ELF-1 (cell line): ENCODE measurements at regions not wholly inside any gene's neighbourhood (a gene's known extent, or its start where the extent isn't known, plus 50 kb on each side); places are given as distances from the start of the nearest gene placed in this dataset.

Experiments
- DNase-seq: peaks from one replicate; pipeline ENCODE4 v3.0.0-alpha.2; 2016; ENCODE audit warnings: low read depth, low spot score

GRCh38 chr1:229817936-229818335, 191.9 kb downstream of the URB2 start:
- no peak for DNase-seq

- DNase-seq, result no peak
Measured at GRCh38 chr1:229819091-229819490, 193.0 kb downstream of the URB2 start.

GRCh38 chr1:229822026-229822425, 196.0 kb downstream of the URB2 start:
- DNase-seq, result no peak

- DNase-seq, result no peak
Measured at GRCh38 chr1:229825042-229825441, 199.0 kb downstream of the URB2 start.

DNA sequence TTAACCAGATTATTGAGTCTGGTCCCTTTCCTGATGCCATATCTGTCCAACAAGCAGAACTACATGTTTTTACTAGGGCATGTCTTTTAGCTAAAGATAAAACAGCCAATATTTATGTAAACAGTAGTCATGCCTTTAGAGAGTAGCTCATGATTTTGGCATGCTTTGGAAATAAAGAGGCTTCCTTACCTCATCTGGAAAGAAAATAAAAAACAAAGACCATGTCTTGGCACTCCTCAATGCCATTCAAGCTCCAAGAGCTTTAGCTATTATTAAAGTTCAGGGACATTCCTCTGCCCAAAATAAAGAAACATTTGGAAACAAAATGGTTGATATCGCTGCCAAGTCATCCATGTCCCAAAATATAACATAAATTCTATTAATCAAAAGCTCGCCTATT, 202.4 kb downstream of the URB2 start:
- no peak for DNase-seq

GRCh38 chr1:229832695-229833094, 206.6 kb downstream of the URB2 start:
- DNase-seq, result no peak

DNA sequence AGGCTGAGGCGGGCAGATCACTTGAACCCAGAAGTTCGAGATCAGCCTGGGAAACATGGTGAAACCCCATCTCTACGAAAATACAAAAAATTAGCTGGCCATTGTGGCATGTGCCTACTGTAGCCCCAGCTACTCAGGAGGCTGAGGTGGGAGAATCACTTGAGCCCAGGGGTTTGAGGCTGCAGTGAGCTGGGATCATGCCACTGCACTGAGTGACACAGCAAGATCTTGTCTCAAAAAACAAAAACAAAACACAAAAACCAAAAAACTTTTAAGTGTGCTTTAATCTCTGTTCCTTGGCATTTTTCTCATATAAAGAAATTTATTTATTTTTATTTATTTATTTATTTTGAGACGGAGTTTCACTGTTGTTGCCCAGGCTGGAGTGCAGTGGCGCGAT, 208.2 kb downstream of the URB2 start:
- no peak for DNase-seq

GRCh38 chr1:229835226-229835625, 209.2 kb downstream of the URB2 start:
- no peak for DNase-seq

DNA sequence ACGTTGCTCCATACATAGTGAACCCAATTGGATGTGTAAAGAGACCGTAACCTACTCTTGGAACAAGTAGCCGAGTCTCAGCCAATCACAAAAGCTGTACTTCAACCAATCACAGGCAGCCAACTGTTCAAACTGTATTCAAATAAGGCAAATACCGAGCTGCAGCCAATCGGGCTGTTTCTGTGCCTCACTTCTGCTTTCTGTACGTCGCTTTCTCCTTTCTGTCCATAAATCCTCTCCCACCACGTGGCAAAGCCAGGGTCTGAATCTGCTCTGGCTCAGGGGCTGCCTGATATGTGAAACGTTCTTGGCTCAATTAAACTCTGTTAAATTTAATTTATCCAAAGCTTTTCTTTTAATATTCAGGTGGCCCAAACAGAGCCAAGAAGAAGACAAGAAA, 210.3 kb downstream of the URB2 start:
- DNase-seq, result no peak

DNA sequence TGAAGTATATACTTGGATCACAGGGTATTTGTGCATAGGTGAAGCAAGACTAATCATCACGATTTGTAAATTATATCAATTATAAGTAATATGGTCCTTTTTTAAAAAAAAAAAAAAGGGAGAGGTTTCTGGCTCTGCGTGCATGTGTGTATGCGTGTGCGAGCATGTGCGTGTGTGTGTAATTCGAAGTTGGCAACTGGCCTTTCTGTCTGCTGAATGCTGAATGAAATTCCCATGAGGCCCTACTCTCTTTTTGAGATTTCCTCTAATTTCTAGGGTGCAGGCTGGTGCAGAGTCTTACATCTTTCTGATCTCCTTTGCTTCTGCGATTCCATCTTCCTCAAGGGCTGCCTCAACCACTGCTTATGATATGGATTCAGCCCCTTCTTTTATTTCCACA, 212.2 kb downstream of the URB2 start:
- DNase-seq, result no peak

DNA sequence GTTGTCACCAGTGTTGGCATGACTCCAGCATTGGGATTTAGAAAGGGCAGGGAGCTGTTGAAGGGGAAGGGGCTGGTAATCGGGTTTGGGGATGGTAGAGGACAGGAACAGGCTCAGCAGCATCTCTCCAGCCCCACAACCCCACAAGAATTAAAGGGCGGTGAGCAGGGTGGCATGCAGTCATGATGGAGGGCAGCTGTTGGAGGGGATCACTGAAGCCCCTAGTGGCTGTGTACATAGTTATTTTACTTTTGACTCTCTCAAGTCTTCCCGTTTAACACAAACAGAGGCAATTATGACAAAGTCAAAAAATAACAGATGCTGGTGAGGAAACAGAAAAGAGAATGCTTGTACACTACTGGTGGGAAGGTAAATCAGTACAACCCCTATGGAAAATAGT, 213.8 kb downstream of the URB2 start:
- DNase-seq, result no peak

- DNase-seq, result no peak
Measured at GRCh38 chr1:229841230-229841629, 215.2 kb downstream of the URB2 start.

DNA sequence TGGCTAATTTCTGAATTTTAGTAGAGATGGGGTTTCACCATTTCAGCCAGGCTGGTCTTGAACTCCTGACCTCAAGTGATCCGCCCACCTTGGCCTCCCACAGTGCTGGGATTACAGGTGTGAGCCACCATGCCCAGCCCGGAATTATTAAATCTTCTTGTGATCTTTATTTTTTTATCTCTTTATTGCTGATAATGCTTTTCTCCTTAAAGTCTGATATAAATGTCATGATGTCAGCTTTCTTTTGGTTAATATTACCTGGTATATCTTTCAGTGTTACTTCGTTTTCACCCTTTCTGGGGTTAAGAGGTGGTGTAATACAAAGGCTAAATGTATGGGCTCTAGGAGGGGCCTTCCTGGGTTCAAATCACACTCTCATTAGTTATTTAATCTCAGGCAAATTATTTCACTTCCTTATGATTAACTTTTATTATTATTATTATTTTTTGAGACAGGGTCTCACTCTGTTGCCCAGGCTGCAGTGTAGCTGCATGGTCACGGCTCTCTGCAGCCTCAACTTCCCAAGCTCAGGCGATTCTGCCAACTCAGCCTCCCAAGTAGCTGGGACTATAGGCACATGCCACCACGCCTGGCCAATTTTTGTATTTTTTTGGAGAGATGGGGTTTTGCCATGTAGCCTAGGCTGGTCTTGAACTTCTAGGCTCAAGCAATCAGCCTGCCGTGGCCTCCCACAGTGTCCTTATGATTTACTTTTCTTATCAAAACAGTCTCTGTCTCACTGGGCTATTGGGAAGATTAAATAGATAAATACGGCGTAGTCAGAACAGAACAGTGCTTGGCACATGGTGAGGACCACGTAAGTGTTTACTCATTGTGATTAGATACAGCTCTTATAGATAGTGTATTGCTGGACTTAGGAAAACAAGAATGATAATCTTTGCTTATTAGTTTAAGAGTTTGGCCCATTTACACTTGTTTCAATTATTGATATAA, 216.5 kb downstream of the URB2 start:
- DNase-seq, result no peak

DNA sequence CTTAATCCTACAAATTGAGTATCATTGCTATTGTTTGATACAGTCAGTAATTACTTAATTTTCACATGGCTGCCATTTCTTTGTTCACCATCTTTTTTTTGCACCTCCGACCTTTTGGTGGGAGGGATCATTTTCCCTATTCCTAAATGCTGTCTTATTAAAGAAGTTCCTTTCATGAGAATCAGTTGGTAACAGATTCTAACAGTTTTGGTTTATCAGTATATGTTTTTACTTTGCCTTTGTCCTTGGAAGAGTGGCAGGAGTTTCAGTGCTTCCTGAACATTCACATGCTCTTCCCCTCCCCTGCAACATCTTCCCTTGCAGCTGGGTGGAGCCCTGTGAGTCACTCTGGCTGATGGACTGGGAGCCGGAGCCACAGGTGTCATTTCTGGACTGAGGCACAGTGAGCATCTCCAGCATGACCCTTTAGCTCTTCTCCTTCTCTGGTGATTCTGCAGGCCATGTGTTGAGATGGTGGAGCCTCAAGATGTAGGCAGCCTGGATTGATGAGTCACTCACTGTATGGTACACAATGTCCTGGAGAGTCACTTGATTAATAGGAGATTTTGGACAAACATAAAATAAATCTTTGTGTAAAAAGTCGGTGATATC, 217.7 kb downstream of the URB2 start:
- no peak for DNase-seq

DNA sequence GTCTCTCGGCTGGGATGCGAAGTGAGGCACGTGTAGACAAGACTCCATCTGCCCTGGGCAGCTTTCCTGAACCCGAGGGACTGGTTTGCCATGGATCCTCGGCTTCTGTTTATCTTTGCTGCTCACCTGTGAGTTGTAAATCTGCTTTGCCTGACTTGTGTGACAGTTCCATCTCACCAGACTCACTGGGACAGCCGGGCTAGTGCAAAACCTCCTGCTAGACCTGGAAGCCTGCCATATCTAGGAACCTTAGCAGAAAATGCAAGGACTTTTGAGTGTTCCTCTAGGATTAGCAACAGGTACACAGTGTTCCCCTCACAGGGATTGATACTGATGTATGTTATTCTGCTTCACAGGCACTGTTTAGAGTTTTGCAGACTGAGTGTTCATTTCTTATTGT, 218.6 kb downstream of the URB2 start:
- DNase-seq, result peak; percentile 85

- DNase-seq, result no peak
Measured at GRCh38 chr1:229845410-229846138, 219.5 kb downstream of the URB2 start.

DNA sequence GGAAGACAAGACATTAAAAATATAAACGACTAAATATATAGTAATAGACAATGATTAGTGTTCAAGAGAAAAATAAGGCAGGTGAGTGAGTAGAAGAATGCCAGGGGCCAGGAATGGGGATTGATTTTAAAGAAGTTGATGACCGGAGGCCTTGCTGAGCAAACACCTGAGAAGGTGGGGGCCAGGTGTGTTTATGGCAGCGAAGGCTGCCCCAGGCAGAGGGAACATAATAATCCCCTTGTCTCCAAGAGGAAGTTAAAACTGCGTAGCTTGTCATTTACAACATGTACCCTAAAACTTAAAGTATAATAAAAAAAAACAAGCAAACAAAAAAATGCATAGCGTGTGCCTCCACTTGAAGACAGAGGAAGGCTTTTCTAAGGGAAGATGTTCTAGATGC, 220.3 kb downstream of the URB2 start:
- DNase-seq, result no peak

DNA sequence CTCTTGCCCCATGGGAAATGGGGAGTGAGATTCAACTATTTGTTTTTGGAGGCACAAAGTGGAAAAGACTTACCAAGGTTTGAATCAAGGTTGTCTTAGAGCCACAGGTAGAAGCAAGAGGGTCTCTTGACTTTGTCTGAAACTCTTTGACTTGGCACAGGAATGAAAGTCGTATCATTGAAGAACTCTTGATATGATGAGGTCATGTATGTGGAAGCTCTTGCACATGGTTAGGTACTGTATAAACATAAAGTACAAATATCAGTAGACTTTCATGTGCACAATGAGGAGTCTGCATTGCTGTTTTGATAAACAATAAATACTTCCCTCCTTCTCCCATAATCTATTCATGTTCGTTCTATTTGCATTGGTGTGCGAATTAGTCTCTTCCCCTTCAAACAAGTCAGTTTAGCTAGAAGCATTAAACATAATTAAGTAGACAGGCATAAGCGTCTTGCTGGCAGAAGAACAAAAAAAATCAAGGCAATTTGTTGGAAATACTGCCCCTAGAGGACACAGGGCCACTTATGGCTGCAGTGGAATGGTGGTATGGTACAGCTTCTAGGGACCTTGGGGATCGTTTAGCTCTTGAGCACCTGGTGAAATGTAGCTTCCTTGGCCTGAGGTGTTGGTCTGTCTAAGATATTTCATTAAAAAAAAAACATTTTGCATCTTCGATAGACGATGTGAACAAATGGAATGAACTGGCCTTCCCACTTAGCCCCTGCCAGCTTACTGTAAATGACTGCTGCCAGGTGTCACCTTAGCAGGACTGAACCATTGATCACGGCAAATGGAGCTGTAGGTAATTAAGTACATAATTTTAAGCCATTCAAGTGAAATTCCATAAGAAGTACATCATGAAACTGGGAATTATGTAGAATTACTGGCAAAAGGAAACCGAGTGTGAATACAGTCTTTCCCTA, 218.0 kb upstream of the GALNT2 start:
- peak; percentile 38 for DNase-seq

DNA sequence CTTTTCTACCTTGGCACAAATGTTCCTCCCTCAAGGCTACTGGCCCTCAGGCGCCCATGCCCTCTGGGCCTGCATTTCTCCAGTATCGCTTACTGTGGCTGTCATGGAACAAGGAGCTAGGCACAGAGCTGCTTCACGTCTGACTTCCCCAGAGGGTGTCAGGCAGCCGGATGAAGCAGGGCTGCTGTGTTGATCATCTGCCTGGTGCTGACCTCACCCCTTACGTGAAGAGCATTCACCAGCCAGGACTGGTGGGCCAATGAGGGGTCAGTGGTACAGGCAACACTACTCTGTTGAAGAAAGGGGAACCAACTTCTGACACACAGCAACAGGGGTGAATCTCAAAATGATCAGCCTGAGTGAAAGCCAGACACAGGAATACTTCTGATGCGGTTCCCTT, 215.5 kb upstream of the GALNT2 start:
- DNase-seq, result no peak

- DNase-seq, result no peak
Measured at GRCh38 chr1:229853751-229854150, 213.3 kb upstream of the GALNT2 start.

- DNase-seq, result no peak
Measured at GRCh38 chr1:229854620-229855019, 212.4 kb upstream of the GALNT2 start.
